H1 (cell line): ENCODE measurements at regions not wholly inside any gene's neighbourhood (a gene's known extent, or its start where the extent isn't known, plus 50 kb on each side); places are given as distances from the start of the nearest gene placed in this dataset.

Experiments used
- TF ChIP-seq, protein P1 (sequence below), 3 experiments: IDR thresholded peaks; 1 replicate in 2 of 3; 2 replicates in 1 of 3; pipeline versions ENCODE4 v1.5.1 to v1.6.1; 2011; ENCODE audit warnings: low read length in 3 of 3, mild to moderate bottlenecking in 3 of 3, inconsistent platforms in 2 of 3, low read depth in 1 of 3, moderate library complexity in 1 of 3; ENCODE audit not compliant: insufficient read depth in 1 of 3; ENCODE audit errors: control extremely low read depth in 1 of 3
- TF ChIP-seq, protein P2 (sequence below): IDR thresholded peaks from 2 replicates; pipeline ENCODE4 v1.6.1; 2011; ENCODE audit warnings: low read length, improper control_type of control experiment

DNA sequence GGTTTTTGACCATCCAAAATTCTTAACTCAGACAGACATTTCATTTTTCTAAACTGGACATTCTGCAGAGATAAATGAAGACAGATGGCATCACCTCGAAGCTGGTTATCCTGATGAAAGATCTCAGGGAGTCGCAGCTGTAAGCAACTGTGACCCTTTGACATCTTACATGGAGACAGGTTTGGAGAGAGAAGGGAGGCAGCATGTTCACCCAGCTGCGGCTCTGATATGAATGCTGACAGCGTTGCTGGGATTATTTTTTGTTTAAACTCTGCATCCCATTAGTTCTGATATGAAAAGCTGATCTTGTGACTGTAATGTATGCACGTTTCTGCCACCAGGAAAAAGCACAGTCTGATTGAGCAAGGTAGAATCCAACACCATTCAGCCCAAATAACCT, 89.4 kb downstream of the C6orf118 start:
- TF ChIP-seq, protein P1, sequence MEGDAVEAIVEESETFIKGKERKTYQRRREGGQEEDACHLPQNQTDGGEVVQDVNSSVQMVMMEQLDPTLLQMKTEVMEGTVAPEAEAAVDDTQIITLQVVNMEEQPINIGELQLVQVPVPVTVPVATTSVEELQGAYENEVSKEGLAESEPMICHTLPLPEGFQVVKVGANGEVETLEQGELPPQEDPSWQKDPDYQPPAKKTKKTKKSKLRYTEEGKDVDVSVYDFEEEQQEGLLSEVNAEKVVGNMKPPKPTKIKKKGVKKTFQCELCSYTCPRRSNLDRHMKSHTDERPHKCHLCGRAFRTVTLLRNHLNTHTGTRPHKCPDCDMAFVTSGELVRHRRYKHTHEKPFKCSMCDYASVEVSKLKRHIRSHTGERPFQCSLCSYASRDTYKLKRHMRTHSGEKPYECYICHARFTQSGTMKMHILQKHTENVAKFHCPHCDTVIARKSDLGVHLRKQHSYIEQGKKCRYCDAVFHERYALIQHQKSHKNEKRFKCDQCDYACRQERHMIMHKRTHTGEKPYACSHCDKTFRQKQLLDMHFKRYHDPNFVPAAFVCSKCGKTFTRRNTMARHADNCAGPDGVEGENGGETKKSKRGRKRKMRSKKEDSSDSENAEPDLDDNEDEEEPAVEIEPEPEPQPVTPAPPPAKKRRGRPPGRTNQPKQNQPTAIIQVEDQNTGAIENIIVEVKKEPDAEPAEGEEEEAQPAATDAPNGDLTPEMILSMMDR (IDR thresholded peaks at IDR 0.05; ENCODE audit: control extremely low read depth in 1 of 3, insufficient read depth in 1 of 3, low read depth in 1 of 3, low read length in 3 of 3), result no peak
- TF ChIP-seq, protein P2, sequence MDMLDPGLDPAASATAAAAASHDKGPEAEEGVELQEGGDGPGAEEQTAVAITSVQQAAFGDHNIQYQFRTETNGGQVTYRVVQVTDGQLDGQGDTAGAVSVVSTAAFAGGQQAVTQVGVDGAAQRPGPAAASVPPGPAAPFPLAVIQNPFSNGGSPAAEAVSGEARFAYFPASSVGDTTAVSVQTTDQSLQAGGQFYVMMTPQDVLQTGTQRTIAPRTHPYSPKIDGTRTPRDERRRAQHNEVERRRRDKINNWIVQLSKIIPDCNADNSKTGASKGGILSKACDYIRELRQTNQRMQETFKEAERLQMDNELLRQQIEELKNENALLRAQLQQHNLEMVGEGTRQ, result no peak
